Peyer's patch (tissue), 4 donors: ENCODE measurements at regions not wholly inside any gene's neighbourhood (a gene's known extent, or its start where the extent isn't known, plus 50 kb on each side); places are given as distances from the start of the nearest gene placed in this dataset.

Source experiments
- CTCF ChIP-seq, 6 experiments: fragments of 450-650 bp in 4 of 6; fragments of 200-600 bp in 2 of 6; sonication (generic) in 1 of 6; IDR thresholded peaks; one replicate each; pipeline ENCODE4 v1.5.1; 2017 to 2019; ENCODE audit warnings: antibody characterized with exemption in 6 of 6, mild to moderate bottlenecking in 3 of 6, moderate library complexity in 1 of 6
- POLR2A ChIP-seq, 2 donors: fragments of 450-650 bp; IDR thresholded peaks; one replicate each; pipeline ENCODE4 v1.5.1; 2017; ENCODE audit warnings: antibody characterized with exemption in 2 of 2, mild to moderate bottlenecking in 2 of 2, moderate library complexity in 2 of 2

- no peak for TF ChIP-seq CTCF (IDR thresholded peaks at IDR 0.05)
- no peak for TF ChIP-seq POLR2A (IDR thresholded peaks at IDR 0.05)
Observed at GRCh38 chr7:84651876-84652275, 457.3 kb upstream of the SEMA3A start.
